Activated naive CD8-positive, alpha-beta T cell treated with anti-CD3 and anti-CD28 coated beads for 36 hours (primary cell): ENCODE measurements at regions not wholly inside any gene's neighbourhood (a gene's known extent, or its start where the extent isn't known, plus 50 kb on each side); places are given as distances from the start of the nearest gene placed in this dataset.

Source experiments
- DNase-seq: peaks from one replicate; pipeline ENCODE4 v3.0.0; 2021
- H3K27ac Mint-ChIP-seq: one replicate; pipeline ENCODE4 v1.8.0; 2022; ENCODE audit warnings: mild to moderate bottlenecking, moderate library complexity, mixed read lengths
- H3K27me3 Mint-ChIP-seq: one replicate; pipeline ENCODE4 v1.8.0; 2022; ENCODE audit warnings: mild to moderate bottlenecking, mixed read lengths
- H3K36me3 Mint-ChIP-seq: one replicate; pipeline ENCODE4 v1.8.0; 2021; ENCODE audit warnings: mild to moderate bottlenecking, mixed read lengths
- H3K4me1 Mint-ChIP-seq: one replicate; pipeline ENCODE4 v1.8.0; 2021; ENCODE audit warnings: mixed read lengths
- H3K4me3 Mint-ChIP-seq: one replicate; pipeline ENCODE4 v1.8.0; 2022; ENCODE audit warnings: mild to moderate bottlenecking, moderate library complexity, mixed read lengths
- H3K9me3 Mint-ChIP-seq: one replicate; pipeline ENCODE4 v1.8.0; 2022; ENCODE audit warnings: mixed read lengths

DNA sequence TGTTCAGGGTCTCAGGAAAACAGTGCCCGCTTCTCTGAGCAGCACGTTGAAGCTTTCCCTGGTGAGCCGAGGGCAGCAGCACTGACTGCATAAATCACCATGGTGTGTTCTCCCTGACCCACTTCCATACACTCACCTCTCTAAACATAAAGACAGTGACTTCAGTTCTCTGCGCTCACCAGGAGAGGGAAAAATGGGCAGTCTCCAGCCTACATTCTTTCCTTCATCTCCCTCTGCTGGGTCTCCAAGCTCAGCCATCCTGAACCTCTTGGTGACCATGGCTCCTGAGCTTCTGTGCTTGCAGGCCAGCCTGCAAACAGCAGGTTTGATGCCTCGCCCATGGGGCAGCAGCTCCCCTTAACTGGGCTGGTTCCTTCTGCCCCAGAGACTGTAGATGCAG, 236.6 kb upstream of the ZNF32 start:
- Mint-ChIP-seq H3K4me1 (no peaks in the 10 kb centered on the region), H3K4me3 (no peak overlapping the region), H3K27me3 (no peaks in the 10 kb centered on the region), H3K27ac (no peak overlapping the region), H3K9me3 (no peaks in the 10 kb centered on the region), H3K36me3 (no peaks in the 10 kb centered on the region)
- no peak for DNase-seq

GRCh38 chr10:43884501-43885105, 235.9 kb upstream of the ZNF32 start:
- Mint-ChIP-seq H3K4me3 (no peak overlapping the region), H3K27ac (no peak overlapping the region), H3K27me3 (no peaks in the 10 kb centered on the region), H3K36me3 (no peaks in the 10 kb centered on the region), H3K9me3 (no peaks in the 10 kb centered on the region), H3K4me1 (no peaks in the 10 kb centered on the region)
- no peak for DNase-seq

GRCh38 chr10:43882711-43883110, 234.0 kb upstream of the ZNF32 start:
- DNase-seq: no peak
- no peaks in the 10 kb centered on the region for H3K27me3 Mint-ChIP-seq
- no peak overlapping the region for H3K27ac Mint-ChIP-seq
- no peaks in the 10 kb centered on the region for H3K9me3 Mint-ChIP-seq
- H3K4me3 Mint-ChIP-seq: no peak overlapping the region
- no peaks in the 10 kb centered on the region for H3K4me1 Mint-ChIP-seq
- H3K36me3 Mint-ChIP-seq: no peaks in the 10 kb centered on the region

DNA sequence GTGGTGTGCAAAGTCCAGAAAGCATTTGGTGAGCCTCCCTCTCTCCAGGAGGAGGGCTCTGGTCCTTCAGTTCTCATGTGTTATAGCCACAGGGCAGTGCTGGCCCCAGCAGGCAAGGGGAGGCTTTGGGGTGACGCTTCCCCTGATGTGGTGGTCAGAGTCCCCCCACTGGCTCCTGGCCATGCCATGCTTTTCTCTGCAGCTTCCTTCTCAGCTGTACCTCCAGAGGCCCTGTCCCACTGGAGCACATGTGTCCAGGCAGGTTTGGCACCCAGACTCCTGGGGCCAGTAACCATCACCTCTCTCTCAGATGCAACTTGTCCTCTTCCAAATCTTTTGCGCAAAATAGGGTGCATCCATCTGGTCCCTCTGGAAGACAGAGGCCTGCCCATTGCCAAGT, 233.0 kb upstream of the ZNF32 start:
- Mint-ChIP-seq H3K36me3 (no peaks in the 10 kb centered on the region), H3K4me1 (no peaks in the 10 kb centered on the region), H3K27me3 (no peaks in the 10 kb centered on the region), H3K9me3 (no peaks in the 10 kb centered on the region), H3K4me3 (no peak overlapping the region), H3K27ac (no peak overlapping the region)
- no peak for DNase-seq

- Mint-ChIP-seq H3K4me3 (no peak overlapping the region), H3K4me1 (no peaks in the 10 kb centered on the region), H3K9me3 (no peaks in the 10 kb centered on the region), H3K36me3 (no peaks in the 10 kb centered on the region), H3K27me3 (no peaks in the 10 kb centered on the region), H3K27ac (no peak overlapping the region)
- no peak for DNase-seq
Measured at GRCh38 chr10:43880160-43880559, 231.5 kb upstream of the ZNF32 start.

DNA sequence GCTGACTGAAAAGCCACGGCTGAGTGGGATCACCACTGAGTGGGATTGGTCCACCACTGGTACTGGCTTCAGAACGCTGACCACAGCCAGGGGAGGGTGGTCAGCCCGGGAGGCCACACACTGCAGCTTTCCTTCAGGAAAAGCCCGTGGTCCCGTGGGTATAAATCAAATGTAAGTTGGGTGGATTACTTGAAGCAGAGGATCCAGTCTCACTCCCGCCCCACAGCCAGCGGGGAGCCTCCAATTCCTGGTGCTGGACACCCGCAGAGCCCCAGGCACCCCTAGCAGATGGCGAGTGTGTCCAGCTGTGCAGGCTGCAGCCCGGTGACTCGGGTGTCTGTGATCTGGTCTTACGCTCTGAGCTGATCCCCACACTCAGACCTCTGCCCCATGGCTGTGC, 231.1 kb upstream of the ZNF32 start:
- no peak for DNase-seq
- Mint-ChIP-seq H3K36me3 (no peaks in the 10 kb centered on the region), H3K9me3 (no peaks in the 10 kb centered on the region), H3K27me3 (no peaks in the 10 kb centered on the region), H3K4me1 (no peaks in the 10 kb centered on the region), H3K27ac (no peak overlapping the region), H3K4me3 (no peak overlapping the region)

- H3K27me3 Mint-ChIP-seq: no peaks in the 10 kb centered on the region
- H3K4me3 Mint-ChIP-seq: no peak overlapping the region
- H3K4me1 Mint-ChIP-seq: no peaks in the 10 kb centered on the region
- H3K9me3 Mint-ChIP-seq: no peaks in the 10 kb centered on the region
- no peak for DNase-seq
- H3K36me3 Mint-ChIP-seq: no peaks in the 10 kb centered on the region
- H3K27ac Mint-ChIP-seq: no peak overlapping the region
Measured at GRCh38 chr10:43879162-43879561, 230.5 kb upstream of the ZNF32 start.

DNA sequence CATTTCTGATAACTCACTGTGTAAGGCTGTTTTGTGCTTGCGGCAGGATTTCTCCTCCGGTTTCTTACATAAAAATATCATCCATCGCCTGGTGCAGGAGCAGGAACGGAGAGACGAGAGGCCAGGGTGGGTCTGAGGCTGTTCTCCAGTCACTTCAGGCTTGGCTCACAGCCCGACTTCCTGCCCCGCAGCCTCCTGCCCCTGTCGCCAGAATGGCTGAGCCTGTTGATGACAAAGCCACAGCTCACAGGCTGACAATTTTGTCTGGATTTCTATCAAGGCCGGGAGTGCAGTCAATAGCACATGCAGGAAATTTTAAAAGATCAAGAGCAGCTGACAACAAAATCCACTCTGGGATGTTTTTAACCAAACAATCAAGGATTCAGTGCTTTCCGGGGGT, 229.7 kb upstream of the ZNF32 start:
- Mint-ChIP-seq H3K27ac (no peak overlapping the region), H3K4me3 (no peak overlapping the region), H3K4me1 (no peaks in the 10 kb centered on the region), H3K27me3 (no peaks in the 10 kb centered on the region), H3K36me3 (no peaks in the 10 kb centered on the region), H3K9me3 (no peaks in the 10 kb centered on the region)
- no peak for DNase-seq

GRCh38 chr10:43876976-43877375, 228.3 kb upstream of the ZNF32 start:
- no peak overlapping the region for H3K27ac Mint-ChIP-seq
- no peaks in the 10 kb centered on the region for H3K9me3 Mint-ChIP-seq
- H3K27me3 Mint-ChIP-seq: no peaks in the 10 kb centered on the region
- no peaks in the 10 kb centered on the region for H3K4me1 Mint-ChIP-seq
- H3K4me3 Mint-ChIP-seq: no peak overlapping the region
- no peaks in the 10 kb centered on the region for H3K36me3 Mint-ChIP-seq
- no peak for DNase-seq

- Mint-ChIP-seq H3K36me3 (no peaks in the 10 kb centered on the region), H3K4me1 (no peaks in the 10 kb centered on the region), H3K27ac (no peak overlapping the region), H3K27me3 (no peaks in the 10 kb centered on the region), H3K4me3 (no peak overlapping the region), H3K9me3 (no peaks in the 10 kb centered on the region)
- no peak for DNase-seq
Measured at GRCh38 chr10:43874984-43875383, 226.3 kb upstream of the ZNF32 start.

GRCh38 chr10:43873717-43874116, 225.0 kb upstream of the ZNF32 start:
- no peak for DNase-seq
- Mint-ChIP-seq H3K27ac (no peak overlapping the region), H3K9me3 (no peaks in the 10 kb centered on the region), H3K4me3 (no peak overlapping the region), H3K4me1 (no peaks in the 10 kb centered on the region), H3K27me3 (no peaks in the 10 kb centered on the region), H3K36me3 (no peaks in the 10 kb centered on the region)

DNA sequence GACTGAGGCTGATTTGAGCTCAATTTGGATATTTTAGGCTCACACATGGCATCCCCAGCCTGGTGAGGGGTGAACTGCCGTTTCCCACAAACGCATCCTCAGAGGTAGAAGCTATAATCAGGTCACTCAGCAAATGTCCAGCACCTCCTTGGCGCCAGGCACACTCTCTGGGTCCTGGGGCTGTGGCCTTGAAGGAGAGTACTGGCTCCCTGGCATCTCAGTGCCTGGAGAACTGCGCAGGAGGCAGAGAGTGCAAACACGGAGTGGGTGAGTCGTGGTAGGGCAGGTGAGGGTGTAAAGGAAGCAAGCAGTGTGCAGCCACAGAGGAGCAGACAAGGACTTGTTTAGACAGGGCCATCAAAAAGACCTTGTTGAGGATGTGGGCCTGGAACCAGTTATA, 224.0 kb upstream of the ZNF32 start:
- Mint-ChIP-seq H3K9me3 (no peaks in the 10 kb centered on the region), H3K36me3 (no peaks in the 10 kb centered on the region), H3K4me1 (no peaks in the 10 kb centered on the region), H3K27me3 (no peaks in the 10 kb centered on the region), H3K4me3 (no peak overlapping the region), H3K27ac (no peak overlapping the region)
- no peak for DNase-seq

DNA sequence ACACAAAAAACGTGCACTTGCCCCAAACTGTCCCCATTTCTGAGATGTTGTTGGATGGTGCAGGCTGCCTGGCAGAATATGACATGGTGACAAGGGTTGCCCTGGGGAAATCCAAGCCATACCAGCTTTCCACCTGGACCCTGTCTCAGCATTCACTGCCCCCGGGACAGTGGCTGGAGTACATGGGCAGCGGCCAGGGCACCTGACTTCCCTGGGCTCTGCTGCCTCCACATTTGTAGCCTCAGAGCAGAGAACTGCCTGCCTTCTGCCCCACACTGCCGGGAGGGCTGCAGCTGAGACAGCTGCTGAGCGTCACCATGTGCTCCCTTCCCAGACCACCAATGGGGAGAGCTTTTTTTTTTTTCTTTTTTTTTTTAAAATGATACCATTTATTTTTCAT, 222.9 kb upstream of the ZNF32 start:
- no peak for DNase-seq
- H3K4me1 Mint-ChIP-seq: no peaks in the 10 kb centered on the region
- H3K4me3 Mint-ChIP-seq: no peak overlapping the region
- H3K27ac Mint-ChIP-seq: no peak overlapping the region
- H3K9me3 Mint-ChIP-seq: no peaks in the 10 kb centered on the region
- H3K36me3 Mint-ChIP-seq: no peaks in the 10 kb centered on the region
- no peaks in the 10 kb centered on the region for H3K27me3 Mint-ChIP-seq

GRCh38 chr10:43870968-43871439, 222.3 kb upstream of the ZNF32 start:
- no peak overlapping the region for H3K27ac Mint-ChIP-seq
- H3K4me1 Mint-ChIP-seq: no peaks in the 10 kb centered on the region
- no peaks in the 10 kb centered on the region for H3K9me3 Mint-ChIP-seq
- DNase-seq: no peak
- H3K27me3 Mint-ChIP-seq: no peaks in the 10 kb centered on the region
- H3K4me3 Mint-ChIP-seq: no peak overlapping the region
- no peaks in the 10 kb centered on the region for H3K36me3 Mint-ChIP-seq

GRCh38 chr10:43869669-43870322, 221.1 kb upstream of the ZNF32 start:
- H3K4me3 Mint-ChIP-seq: no peak overlapping the region

GRCh38 chr10:43868952-43869351, 220.3 kb upstream of the ZNF32 start:
- no peaks in the 10 kb centered on the region for H3K27me3 Mint-ChIP-seq

More at GRCh38 chr10:43869669-43870322, 221.1 kb upstream of the ZNF32 start:
- Mint-ChIP-seq H3K27ac (no peak overlapping the region), H3K4me1 (no peaks in the 10 kb centered on the region), H3K27me3 (no peaks in the 10 kb centered on the region), H3K36me3 (no peaks in the 10 kb centered on the region), H3K9me3 (no peaks in the 10 kb centered on the region)
- DNase-seq: no peak

More at GRCh38 chr10:43868952-43869351, 220.3 kb upstream of the ZNF32 start:
- no peak overlapping the region for H3K27ac Mint-ChIP-seq
- H3K4me1 Mint-ChIP-seq: no peaks in the 10 kb centered on the region
- DNase-seq: no peak
- H3K4me3 Mint-ChIP-seq: no peak overlapping the region
- H3K9me3 Mint-ChIP-seq: no peaks in the 10 kb centered on the region
- H3K36me3 Mint-ChIP-seq: no peaks in the 10 kb centered on the region
